DOHH2 (cell line): ENCODE measurements at regions not wholly inside any gene's neighbourhood (a gene's known extent, or its start where the extent isn't known, plus 50 kb on each side); places are given as distances from the start of the nearest gene placed in this dataset.

Experiments used
- EZH2phosphoT487 ChIP-seq: fragments of 200-600 bp; sonication (generic); IDR thresholded peaks from 2 replicates; pipeline ENCODE4 v1.6.1; 2017; ENCODE audit warnings: borderline replicate concordance, mild to moderate bottlenecking, antibody characterized with exemption, low read length, moderate library complexity, mixed read lengths
- TF ChIP-seq, protein P1 (sequence below): fragments of 200-600 bp; sonication (generic); IDR thresholded peaks from one replicate; pipeline ENCODE4 v1.5.1; 2014; ENCODE audit warnings: antibody characterized with exemption, mild to moderate bottlenecking, low read depth, low read length; ENCODE audit not compliant: poor library complexity, severe bottlenecking

DNA sequence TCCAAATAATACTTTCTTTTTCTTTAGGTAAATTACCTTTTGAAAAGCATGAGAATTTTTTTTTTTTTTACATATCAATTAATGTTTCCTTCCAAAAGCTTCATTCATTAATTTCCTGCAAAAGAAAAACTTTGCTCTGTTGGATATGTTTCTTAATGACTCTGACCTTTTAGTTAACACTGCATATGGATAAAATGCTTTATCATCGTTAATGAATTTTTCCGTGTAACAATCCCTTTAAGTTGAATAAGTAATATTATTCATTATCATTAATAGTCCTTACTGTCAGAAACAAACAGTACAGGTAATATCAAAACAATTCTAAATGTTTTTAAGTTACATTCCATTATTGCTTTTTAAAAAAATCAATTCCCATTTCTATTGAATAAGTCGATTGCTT is 345.1 kb downstream of the SAMD5 start:
- TF ChIP-seq, protein P1, sequence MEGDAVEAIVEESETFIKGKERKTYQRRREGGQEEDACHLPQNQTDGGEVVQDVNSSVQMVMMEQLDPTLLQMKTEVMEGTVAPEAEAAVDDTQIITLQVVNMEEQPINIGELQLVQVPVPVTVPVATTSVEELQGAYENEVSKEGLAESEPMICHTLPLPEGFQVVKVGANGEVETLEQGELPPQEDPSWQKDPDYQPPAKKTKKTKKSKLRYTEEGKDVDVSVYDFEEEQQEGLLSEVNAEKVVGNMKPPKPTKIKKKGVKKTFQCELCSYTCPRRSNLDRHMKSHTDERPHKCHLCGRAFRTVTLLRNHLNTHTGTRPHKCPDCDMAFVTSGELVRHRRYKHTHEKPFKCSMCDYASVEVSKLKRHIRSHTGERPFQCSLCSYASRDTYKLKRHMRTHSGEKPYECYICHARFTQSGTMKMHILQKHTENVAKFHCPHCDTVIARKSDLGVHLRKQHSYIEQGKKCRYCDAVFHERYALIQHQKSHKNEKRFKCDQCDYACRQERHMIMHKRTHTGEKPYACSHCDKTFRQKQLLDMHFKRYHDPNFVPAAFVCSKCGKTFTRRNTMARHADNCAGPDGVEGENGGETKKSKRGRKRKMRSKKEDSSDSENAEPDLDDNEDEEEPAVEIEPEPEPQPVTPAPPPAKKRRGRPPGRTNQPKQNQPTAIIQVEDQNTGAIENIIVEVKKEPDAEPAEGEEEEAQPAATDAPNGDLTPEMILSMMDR, result no peak
- TF ChIP-seq EZH2phosphoT487, result no peak
